ENCODE measurements at regions not wholly inside any gene's neighbourhood (a gene's known extent, or its start where the extent isn't known, plus 50 kb on each side); places are given as distances from the start of the nearest gene placed in this dataset.

DNA sequence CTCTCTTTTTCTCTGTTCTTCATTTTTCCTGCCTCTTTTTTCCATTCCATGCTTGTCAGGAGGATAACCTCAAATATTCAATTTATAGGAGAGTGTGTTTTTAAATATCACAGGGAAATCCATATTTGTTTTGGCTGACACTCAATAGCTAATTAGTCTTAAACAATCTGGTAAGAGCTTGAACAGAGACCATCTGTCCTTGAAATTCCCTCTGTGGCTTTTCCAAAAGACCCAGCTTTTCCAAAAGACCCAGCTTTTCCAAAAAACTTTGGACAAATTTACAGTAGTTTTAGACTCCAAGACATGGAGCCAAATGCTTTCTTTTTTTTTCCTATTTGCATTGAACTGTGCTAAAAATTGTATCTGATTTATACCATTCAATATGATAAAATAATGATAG is 127.4 kb upstream of the FAM83B start:
- H3K4me3 ChIP-seq, result no peak overlapping the region
- H3K27me3 ChIP-seq, result no peaks in the 10 kb centered on the region
- no peak overlapping the region for H3K27ac ChIP-seq
- no peaks in the 10 kb centered on the region for H3K9me3 ChIP-seq
- intact Hi-C loops (cut with DNase I; ENCODE audit: low total_unique reads), result no loop called here
- H3K36me3 ChIP-seq, result no peaks in the 10 kb centered on the region
- H3K4me1 ChIP-seq, result no peaks in the 10 kb centered on the region
- no peak for DNase-seq
- TF ChIP-seq, protein P1, sequence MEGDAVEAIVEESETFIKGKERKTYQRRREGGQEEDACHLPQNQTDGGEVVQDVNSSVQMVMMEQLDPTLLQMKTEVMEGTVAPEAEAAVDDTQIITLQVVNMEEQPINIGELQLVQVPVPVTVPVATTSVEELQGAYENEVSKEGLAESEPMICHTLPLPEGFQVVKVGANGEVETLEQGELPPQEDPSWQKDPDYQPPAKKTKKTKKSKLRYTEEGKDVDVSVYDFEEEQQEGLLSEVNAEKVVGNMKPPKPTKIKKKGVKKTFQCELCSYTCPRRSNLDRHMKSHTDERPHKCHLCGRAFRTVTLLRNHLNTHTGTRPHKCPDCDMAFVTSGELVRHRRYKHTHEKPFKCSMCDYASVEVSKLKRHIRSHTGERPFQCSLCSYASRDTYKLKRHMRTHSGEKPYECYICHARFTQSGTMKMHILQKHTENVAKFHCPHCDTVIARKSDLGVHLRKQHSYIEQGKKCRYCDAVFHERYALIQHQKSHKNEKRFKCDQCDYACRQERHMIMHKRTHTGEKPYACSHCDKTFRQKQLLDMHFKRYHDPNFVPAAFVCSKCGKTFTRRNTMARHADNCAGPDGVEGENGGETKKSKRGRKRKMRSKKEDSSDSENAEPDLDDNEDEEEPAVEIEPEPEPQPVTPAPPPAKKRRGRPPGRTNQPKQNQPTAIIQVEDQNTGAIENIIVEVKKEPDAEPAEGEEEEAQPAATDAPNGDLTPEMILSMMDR (IDR thresholded peaks at IDR 0.05), result no peak
- TF ChIP-seq POLR2A (IDR thresholded peaks at IDR 0.05), result no peak

DNA sequence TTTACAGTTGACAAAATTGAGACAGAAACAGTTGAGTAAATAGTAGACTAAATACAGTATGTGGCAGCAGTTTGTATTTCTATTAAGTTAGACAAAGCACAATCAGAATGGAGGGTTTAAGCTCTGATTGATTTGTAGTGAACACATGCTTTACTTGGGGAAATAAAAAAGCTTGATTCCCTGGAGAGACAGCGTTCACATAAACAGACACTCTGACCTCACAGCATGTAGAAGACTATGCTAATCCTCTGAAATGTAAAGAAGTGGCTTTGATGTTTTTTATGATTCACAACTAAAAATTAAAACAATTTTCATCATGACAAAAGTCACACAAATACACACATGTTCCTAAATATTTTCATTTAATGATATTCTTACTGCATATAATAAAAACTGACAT is 126.9 kb upstream of the FAM83B start:
- H3K9me3 ChIP-seq, result no peaks in the 10 kb centered on the region
- no peak for DNase-seq
- H3K27me3 ChIP-seq, result no peaks in the 10 kb centered on the region
- no peak for TF ChIP-seq POLR2A (IDR thresholded peaks at IDR 0.05)
- TF ChIP-seq, protein P1 (IDR thresholded peaks at IDR 0.05), result no peak
- H3K4me1 ChIP-seq, result no peaks in the 10 kb centered on the region
- no peak overlapping the region for H3K27ac ChIP-seq
- intact Hi-C loops (cut with DNase I; ENCODE audit: low total_unique reads), result no loop called here
- H3K36me3 ChIP-seq, result no peaks in the 10 kb centered on the region
- H3K4me3 ChIP-seq, result no peak overlapping the region

DNA sequence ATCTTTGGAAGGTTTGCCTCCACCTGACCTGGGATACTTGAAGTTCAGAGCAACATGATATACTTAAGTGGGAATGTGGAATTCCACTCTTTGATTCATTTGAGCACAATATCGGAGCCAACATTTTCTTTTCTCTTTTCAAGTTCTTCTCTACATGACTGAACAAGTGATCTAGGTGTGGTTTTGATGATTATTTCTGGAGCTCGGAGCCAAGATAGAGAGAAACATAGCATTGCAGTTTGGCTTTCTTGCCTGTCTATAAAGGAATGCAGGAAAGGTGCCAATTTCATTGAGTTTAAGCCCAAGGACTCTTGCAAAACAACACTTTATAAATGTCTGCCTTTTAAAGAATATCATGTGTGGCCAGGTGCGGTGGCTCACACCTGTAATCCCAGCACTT is 124.2 kb upstream of the FAM83B start:
- DNase-seq, result no peak
- intact Hi-C loops (cut with DNase I; ENCODE audit: low total_unique reads), result no loop called here
- H3K36me3 ChIP-seq, result no peaks in the 10 kb centered on the region
- H3K9me3 ChIP-seq, result no peaks in the 10 kb centered on the region
- H3K27ac ChIP-seq, result no peak overlapping the region
- TF ChIP-seq POLR2A (IDR thresholded peaks at IDR 0.05), result no peak
- TF ChIP-seq, protein P1 (IDR thresholded peaks at IDR 0.05), result no peak
- no peaks in the 10 kb centered on the region for H3K4me1 ChIP-seq
- no peaks in the 10 kb centered on the region for H3K27me3 ChIP-seq
- no peak overlapping the region for H3K4me3 ChIP-seq

DNA sequence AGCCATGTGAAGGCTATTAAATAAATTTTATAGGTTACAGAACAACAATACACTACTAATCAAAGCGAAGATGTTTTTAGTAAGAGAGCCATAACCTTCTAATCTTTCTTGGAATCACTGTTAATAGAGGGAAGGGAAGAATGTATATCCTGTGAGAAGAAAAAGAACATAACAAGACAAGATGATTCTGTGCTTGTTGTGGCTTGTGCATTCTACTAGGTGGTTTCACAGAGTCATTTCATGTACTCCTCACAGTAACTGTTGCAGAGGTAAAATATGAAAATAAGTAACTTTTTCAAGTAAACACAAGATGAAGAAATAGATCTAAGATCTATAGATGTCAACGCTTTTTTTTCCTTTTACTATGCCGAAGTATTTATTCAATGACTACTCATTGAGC is 116.9 kb upstream of the FAM83B start:
- Histone ChIP-seq H3K27ac (no peak overlapping the region), H3K4me3 (no peak overlapping the region), H3K27me3 (no peaks in the 10 kb centered on the region), H3K36me3 (no peaks in the 10 kb centered on the region), H3K9me3 (no peaks in the 10 kb centered on the region), H3K4me1 (no peaks in the 10 kb centered on the region)
- TF ChIP-seq POLR2A (IDR thresholded peaks at IDR 0.05), result no peak
- TF ChIP-seq, protein P1 (IDR thresholded peaks at IDR 0.05), result no peak
- DNase-seq, result no peak
- intact Hi-C loops (cut with DNase I; ENCODE audit: low total_unique reads), result no loop called here

DNA sequence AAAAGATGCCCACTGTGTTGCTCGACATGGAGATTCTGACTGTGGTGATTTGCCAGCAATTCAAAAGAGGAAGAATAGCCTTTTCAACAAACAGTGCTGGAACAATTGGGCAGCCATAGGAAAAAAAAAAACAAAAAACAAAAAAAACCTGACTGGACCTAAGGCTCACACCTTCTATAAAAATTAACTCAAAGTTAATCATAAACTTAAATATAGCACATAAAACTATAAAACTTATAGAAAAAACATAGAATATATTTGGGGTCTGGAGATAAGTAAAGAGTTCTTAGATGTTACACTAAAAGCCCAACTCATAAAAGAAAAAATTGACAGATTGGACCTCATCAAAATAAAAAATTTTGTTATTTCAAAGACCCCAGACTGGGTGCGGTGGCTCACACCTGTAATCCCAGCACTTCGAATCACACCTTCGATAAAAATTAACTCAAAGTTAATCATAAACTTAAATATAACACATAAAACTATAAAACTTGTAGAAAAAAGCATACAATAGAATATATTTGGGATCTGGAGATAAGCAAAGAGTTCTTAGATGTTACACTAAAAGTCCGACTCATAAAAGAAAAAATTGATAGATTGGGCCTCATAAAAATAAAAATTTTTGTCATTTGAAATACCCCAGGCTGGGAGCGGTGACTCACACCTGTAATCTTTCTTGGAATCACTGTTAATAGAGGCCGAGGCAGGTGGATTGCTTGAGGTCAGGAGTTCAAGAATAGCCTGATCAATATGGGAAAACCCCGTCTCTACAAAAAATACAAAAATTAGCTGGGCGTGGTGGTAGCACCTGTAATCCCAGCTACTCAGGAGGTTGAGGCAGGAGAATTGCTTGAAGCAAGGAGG is 115.6 kb upstream of the FAM83B start:
- Histone ChIP-seq H3K4me3 (no peak overlapping the region), H3K4me1 (no peaks in the 10 kb centered on the region), H3K36me3 (no peaks in the 10 kb centered on the region), H3K9me3 (no peaks in the 10 kb centered on the region), H3K27ac (no peak overlapping the region), H3K27me3 (no peaks in the 10 kb centered on the region)
- intact Hi-C loops (cut with DNase I; ENCODE audit: low total_unique reads), result no loop called here
- TF ChIP-seq, protein P1 (IDR thresholded peaks at IDR 0.05), result no peak
- no peak for TF ChIP-seq POLR2A (IDR thresholded peaks at IDR 0.05)
- DNase-seq, result no peak

Measured in uterus (tissue), 3 donors.